PC-9 (cell line): ENCODE measurements at regions not wholly inside any gene's neighbourhood (a gene's known extent, or its start where the extent isn't known, plus 50 kb on each side); places are given as distances from the start of the nearest gene placed in this dataset.
"Not testable (repeated sequence)": the region's sequence is repeated elsewhere in the genome, so short reads cannot be mapped to it uniquely, and the experiment has no call there.

Experiments used
- BruUV-seq: library from RNA; stranded (reverse); fragments of 400-500 nt; replicated peaks from 2 replicates; lab custom pipeline; 2021; lab: Mats Ljungman, UMichigan
- CTCF ChIA-PET: fragments of 300-600 bp; sonication (Branson Sonifier 250); formaldehyde crosslinking; loops from one replicate; lab custom pipeline; 2022; ENCODE audit warnings: antibody characterized with exemption; lab: Charles Lee
- POLR2A ChIA-PET: fragments of 300-600 bp; sonication (Branson Sonifier 250); formaldehyde crosslinking; loops from one replicate; lab custom pipeline; 2022; ENCODE audit warnings: antibody characterized with exemption; ENCODE audit not compliant: unreplicated experiment; lab: Charles Lee
- DNase-seq, 2 experiments: peaks; one replicate each; pipeline versions ENCODE4 v3.0.0 to v3.0.0-alpha.2; 2015 to 2022; ENCODE audit warnings: mixed read lengths in 1 of 2
- H2AFZ ChIP-seq: fragments of 200-600 bp; sonication (generic); 2 replicates; pipeline ENCODE4 v1.8.1; 2017; ENCODE audit warnings: antibody characterized with exemption
- H3F3A ChIP-seq: fragments of 200-600 bp; sonication (generic); 2 replicates; pipeline ENCODE4 v1.8.1; 2017; ENCODE audit warnings: antibody characterized with exemption, mild to moderate bottlenecking, low read depth; ENCODE audit not compliant: insufficient read depth
- H3K27ac ChIP-seq: fragments of 200-600 bp; sonication (generic); 2 replicates; pipeline ENCODE4 v1.6.1; 2016; ENCODE audit warnings: mixed run types
- H3K27me3 ChIP-seq: fragments of 200-600 bp; sonication (generic); 2 replicates; pipeline ENCODE4 v1.6.1; 2016; ENCODE audit warnings: low read depth, mixed run types; ENCODE audit not compliant: insufficient read depth
- H3K36me3 ChIP-seq: fragments of 200-600 bp; sonication (generic); 2 replicates; pipeline ENCODE4 v1.6.1; 2016; ENCODE audit warnings: low read depth, mixed run types
- H3K4me1 ChIP-seq: fragments of 200-600 bp; sonication (generic); replicated peaks from 2 replicates; pipeline ENCODE4 v1.6.1; 2016; ENCODE audit warnings: mixed run types; ENCODE audit not compliant: insufficient read depth
- H3K4me2 ChIP-seq: fragments of 200-600 bp; sonication (generic); 2 replicates; pipeline ENCODE4 v1.6.1; 2017; ENCODE audit warnings: mixed run types
- H3K4me3 ChIP-seq: fragments of 200-600 bp; sonication (generic); 2 replicates; pipeline ENCODE4 v1.6.1; 2016; ENCODE audit warnings: mixed run types
- H3K79me2 ChIP-seq: fragments of 200-600 bp; sonication (generic); 2 replicates; pipeline ENCODE4 v1.6.1; 2017; ENCODE audit warnings: low read depth, mixed run types
- H3K9me2 ChIP-seq: fragments of 200-600 bp; sonication (generic); 2 replicates; pipeline ENCODE4 v1.8.1; 2017; ENCODE audit warnings: mild to moderate bottlenecking; ENCODE audit not compliant: insufficient read depth
- H3K9me3 ChIP-seq: fragments of 200-600 bp; sonication (generic); 2 replicates; pipeline ENCODE4 v1.8.1; 2016; ENCODE audit warnings: low read depth; ENCODE audit not compliant: insufficient read depth
- H4K20me1 ChIP-seq: fragments of 200-600 bp; sonication (generic); 2 replicates; pipeline ENCODE4 v1.8.1; 2017; ENCODE audit not compliant: insufficient read depth
- CTCF ChIP-seq: fragments of 200-600 bp; sonication (generic); conservative IDR thresholded peaks from 2 replicates; pipeline ENCODE4 v1.6.1; 2017; ENCODE audit warnings: mixed run types, antibody characterized with exemption, mild to moderate bottlenecking, moderate library complexity
- EZH2 ChIP-seq: fragments of 200-600 bp; sonication (generic); IDR thresholded peaks from 2 replicates; pipeline ENCODE4 v1.8.0; 2017; ENCODE audit warnings: antibody characterized with exemption, low read depth
- intact Hi-C: fragments of 100-400 bp; cut with micrococcal nuclease; formaldehyde crosslinking; loops from one replicate; pipeline ENCODE4 v1.10.0; 2022; ENCODE audit not compliant: unreplicated experiment

GRCh38 chr15:70231484-70231883, 133.8 kb upstream of the TLE3 start:
- ChIA-PET POLR2A (no interaction called here), CTCF (no interaction called here)
- BruUV-seq, result no TSS peak
- H3K4me3 ChIP-seq, result no peak overlapping the region
- H3K27ac ChIP-seq, result no peak overlapping the region
- H3K4me2 ChIP-seq, result no peak overlapping the region
- no peak for DNase-seq
- no peaks in the 10 kb centered on the region for H3F3A ChIP-seq
- no peaks in the 10 kb centered on the region for H3K79me2 ChIP-seq
- no peaks in the 10 kb centered on the region for H3K9me2 ChIP-seq
- TF ChIP-seq CTCF, result no peak
- TF ChIP-seq EZH2, result no peak
- H2AFZ ChIP-seq, result no peak overlapping the region
- no peaks in the 10 kb centered on the region for H3K36me3 ChIP-seq
- 0 out of 2 replicates have a peak, but pooled peaks cover 4% of the 10 kb centered on the region for H3K9me3 ChIP-seq
- intact Hi-C loops, result no loop called here
- H3K4me1 ChIP-seq, result no peaks in the 10 kb centered on the region
- H4K20me1 ChIP-seq, result no peaks in the 10 kb centered on the region
- no peaks in the 10 kb centered on the region for H3K27me3 ChIP-seq

- H3F3A ChIP-seq, BruUV-seq, H3K9me3 ChIP-seq, H3K4me3 ChIP-seq, POLR2A ChIA-PET, H4K20me1 ChIP-seq, H2AFZ ChIP-seq, H3K36me3 ChIP-seq, H3K4me1 ChIP-seq, H3K79me2 ChIP-seq, intact Hi-C loops, H3K27me3 ChIP-seq, H3K27ac ChIP-seq, H3K9me2 ChIP-seq, H3K4me2 ChIP-seq, DNase-seq: not testable (repeated sequence)
- CTCF ChIA-PET, result interaction anchor here (0.6 kb wide), 1 partner anchor 1603 kb away, joined by 3 read pairs; no protein-coding TSS in a partner anchor
Measured at GRCh38 chr15:70227918-70228317, 130.2 kb upstream of the TLE3 start.

GRCh38 chr15:70227147-70227546, 129.4 kb upstream of the TLE3 start:
- CTCF ChIA-PET, result no interaction called here
- intact Hi-C loops, result no loop called here
- H3K4me1 ChIP-seq, result no peaks in the 10 kb centered on the region
- H3K4me3 ChIP-seq, result no peak overlapping the region
- no peak overlapping the region for H3K27ac ChIP-seq
- no peaks in the 10 kb centered on the region for H3K27me3 ChIP-seq
- no peak for DNase-seq
- H3K4me2 ChIP-seq, result no peak overlapping the region
- H4K20me1 ChIP-seq, result no peaks in the 10 kb centered on the region
- POLR2A ChIA-PET, result no interaction called here
- H3K9me3 ChIP-seq, result 0 out of 2 replicates have a peak, but pooled peaks cover 4% of the 10 kb centered on the region
- BruUV-seq, result no TSS peak
- no peaks in the 10 kb centered on the region for H3K36me3 ChIP-seq
- TF ChIP-seq EZH2 (no peak), CTCF (no peak)
- no peak overlapping the region for H2AFZ ChIP-seq
- no peaks in the 10 kb centered on the region for H3F3A ChIP-seq
- no peaks in the 10 kb centered on the region for H3K79me2 ChIP-seq
- H3K9me2 ChIP-seq, result no peaks in the 10 kb centered on the region
